HG03378 (cell line): ENCODE measurements at regions not wholly inside any gene's neighbourhood (a gene's known extent, or its start where the extent isn't known, plus 50 kb on each side); places are given as distances from the start of the nearest gene placed in this dataset.

Experiments used
- ATAC-seq: cut with Tn5 transposase; IDR thresholded peaks from one replicate; pipeline ENCODE4 v1.9.1; 2021; ENCODE audit warnings: mild to moderate bottlenecking, moderate library complexity; ENCODE audit not compliant: unreplicated experiment

- no peak for ATAC-seq
Observed at GRCh38 chr3:69579306-69580041, 159.8 kb upstream of the MITF start.

DNA sequence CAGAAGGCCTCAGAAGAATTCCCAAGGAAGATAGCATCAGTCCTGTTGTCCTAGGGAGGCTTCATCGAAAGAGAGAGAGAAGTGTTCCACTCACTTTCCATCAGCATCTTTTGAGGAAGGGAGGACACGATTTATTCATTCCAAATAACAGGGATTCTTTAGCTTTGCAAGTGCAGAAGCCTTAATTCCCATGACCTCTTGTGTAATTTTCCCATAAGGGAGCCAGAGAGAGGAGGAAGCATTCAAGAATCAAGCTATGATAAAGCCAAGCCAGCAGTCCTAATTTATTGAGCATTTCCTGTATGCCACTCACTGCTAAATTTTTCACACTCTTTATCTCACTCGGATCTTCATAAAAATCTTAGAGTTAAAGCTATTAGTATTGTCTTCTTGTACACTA is 169.7 kb upstream of the MITF start:
- ATAC-seq: no peak

DNA sequence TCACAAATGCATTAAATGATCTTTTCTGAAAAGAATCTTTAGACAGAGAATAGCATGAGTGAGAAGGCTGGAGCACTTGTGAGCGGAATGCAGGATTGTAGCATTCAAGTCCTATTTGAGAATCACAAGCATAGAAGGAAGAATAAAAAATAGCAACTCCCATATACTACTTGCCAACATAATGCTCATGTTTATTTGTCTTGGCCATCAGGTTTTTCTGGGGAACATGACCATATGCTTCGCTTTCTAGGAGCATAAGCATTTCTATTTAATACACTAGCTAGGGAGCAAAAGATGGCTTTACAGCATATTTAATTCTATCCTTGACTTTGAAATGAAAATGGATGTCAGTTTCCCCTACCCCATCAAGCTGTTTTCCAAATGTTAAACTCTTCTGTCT is 170.3 kb upstream of the MITF start:
- no peak for ATAC-seq

GRCh38 chr3:69568458-69568857 is 170.8 kb upstream of the MITF start:
- no peak for ATAC-seq

- ATAC-seq: no peak
Observed at GRCh38 chr3:69567710-69568052, 171.6 kb upstream of the MITF start.

DNA sequence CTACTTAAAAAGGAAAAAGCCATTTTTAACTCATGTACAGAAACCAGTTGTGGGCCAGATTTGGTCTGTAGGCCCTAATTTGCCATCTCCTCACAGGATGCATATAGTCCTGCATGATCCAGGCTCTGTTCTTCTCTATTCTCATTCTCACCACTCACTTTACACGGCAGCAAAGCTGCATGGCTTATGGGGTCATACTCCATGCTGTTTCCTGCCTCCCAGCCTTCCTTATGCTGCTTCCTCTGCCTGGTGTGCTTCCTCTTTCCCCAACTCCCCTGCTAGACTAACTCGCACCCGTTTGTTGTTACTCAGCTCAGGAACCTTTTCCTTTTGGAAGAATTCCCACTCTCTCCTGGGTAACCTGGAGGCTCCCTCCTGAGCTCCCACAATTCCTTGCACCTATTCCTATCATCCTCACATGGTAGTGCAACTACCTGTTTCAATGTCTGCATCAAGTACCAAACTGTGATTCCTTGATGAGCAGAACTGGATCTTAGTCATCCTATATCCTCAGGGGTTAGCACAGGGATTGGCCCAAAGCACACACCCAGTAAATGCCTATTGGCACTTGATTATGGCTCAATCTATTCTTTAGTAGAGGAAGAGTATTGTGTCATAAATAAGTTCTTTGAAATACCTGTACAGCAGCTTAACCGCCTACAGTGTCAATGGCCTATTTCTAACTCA is 172.1 kb upstream of the MITF start:
- no peak for ATAC-seq

- ATAC-seq: no peak
Observed at GRCh38 chr3:69566275-69566674, 173.0 kb upstream of the MITF start.

GRCh38 chr3:69565316-69565715 is 173.9 kb upstream of the MITF start:
- no peak for ATAC-seq

GRCh38 chr3:69563981-69564380 is 175.3 kb upstream of the MITF start:
- ATAC-seq: no peak

GRCh38 chr3:69563151-69563550 is 176.1 kb upstream of the MITF start:
- ATAC-seq: no peak

DNA sequence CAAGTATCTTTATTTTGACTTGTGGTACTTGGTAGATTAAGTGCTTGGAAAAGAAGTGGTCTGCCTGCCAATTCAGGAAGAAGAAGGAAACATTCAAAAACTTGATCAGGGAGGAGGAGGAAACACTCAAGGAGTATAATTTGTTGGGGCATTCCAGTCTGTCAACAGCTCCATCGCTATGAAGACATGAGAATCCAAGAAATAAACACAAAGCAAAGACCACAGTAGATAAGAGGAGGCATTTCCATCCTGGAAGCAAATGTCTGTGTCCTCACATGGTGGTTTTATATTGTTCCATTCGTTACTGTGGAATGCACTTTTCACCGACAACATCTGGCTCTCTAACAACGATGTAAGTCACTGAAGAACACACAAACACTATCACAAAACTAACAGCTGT is 176.1 kb upstream of the FRMD4B start:
- ATAC-seq: no peak

- no peak for ATAC-seq
Observed at GRCh38 chr3:69560818-69561217, 174.9 kb upstream of the FRMD4B start.

DNA sequence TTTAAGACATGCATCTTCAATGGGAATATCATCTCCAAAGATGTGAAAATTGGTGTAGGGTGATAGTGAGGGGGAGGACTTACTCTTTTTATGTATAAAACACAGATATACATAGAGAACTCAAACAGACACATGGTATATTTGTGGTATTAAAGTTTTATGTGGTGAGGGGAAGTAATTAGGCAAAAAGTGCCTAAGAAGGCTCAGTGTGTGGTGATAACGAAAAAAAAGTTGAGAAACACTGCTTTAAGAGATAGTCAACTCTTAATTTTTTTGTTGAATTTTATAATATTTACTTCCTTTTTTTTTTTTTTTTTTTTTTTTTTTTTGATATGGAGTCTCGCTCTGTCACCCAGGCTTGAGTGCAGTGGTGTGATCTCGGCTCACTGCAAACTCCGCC is 174.2 kb upstream of the FRMD4B start:
- no peak for ATAC-seq

- ATAC-seq: no peak
Observed at GRCh38 chr3:69558912-69559311, 173.0 kb upstream of the FRMD4B start.

GRCh38 chr3:69554576-69554975 is 168.7 kb upstream of the FRMD4B start:
- no peak for ATAC-seq

- no peak for ATAC-seq
Observed at GRCh38 chr3:69553888-69554287, 168.0 kb upstream of the FRMD4B start.

DNA sequence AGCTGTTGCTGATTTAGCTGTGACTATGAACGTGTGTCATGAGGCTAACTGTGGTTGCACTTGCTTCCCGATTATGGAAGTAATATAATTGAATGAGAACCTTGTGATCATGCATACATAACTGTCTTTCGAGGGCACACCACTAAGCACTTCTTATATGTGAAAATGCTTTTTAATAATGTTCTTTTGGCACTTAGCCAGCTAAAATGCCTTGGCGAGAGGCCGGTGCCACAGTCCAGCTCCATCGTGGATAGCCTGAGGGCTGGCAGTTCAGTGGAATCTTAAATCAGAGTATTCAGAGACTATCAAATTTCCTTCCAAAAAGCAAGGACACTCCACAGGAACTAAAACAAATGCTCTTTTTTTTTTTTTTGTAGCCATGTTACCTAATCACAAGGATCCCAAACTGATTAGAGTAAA is 161.6 kb upstream of the FRMD4B start:
- no peak for ATAC-seq

DNA sequence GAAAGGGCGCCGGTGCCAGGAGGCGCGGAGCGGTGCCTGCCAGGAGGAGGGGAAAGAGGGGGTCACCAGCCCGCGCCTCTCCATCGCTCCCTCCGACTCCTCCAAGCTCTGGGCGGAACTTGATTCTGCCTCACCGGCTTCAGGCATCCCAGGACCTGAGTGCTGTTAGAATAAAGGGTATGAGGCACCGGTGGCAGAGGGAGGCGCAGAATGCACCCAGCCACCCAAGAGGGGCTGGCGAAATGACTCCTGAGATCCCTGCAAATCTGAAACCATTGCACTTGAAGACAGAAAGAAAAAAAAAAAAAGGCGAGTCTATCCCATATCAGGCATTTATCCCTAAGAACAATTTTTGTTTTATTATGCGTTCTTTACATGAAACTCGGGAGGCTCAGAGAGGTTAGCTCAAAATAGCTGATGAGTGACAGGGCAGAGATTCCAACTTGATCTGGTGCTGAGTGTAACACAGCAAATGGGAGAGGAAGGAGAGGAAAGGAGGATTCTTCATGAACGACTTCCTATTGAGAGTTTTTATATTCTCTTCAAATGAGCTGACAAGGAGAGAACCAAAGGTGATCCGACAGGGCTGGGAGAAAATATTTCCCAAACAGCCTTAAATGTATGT is 157.0 kb upstream of the FRMD4B start:
- ATAC-seq: no peak

GRCh38 chr3:69542089-69542804 is 156.4 kb upstream of the FRMD4B start:
- ATAC-seq: no peak

DNA sequence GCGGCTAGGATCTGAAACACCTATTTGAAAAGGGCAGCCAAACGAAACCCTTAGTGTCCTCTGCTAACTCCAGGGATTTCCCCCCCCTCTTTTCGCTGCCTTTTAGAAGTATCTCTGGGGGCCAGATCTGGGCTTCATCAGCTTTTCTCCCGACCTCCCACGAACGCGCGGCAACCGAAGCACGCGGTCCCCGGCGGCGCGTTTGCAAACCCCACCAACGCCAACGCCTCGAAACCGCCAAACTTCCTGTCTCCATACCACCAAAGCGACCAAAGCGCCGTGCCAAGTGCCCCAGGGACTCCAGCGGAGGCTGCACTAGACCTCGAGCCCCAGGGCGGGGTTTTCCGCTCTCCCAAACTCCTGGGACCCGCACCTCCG is 155.8 kb upstream of the FRMD4B start:
- no peak for ATAC-seq

- no peak for ATAC-seq
Observed at GRCh38 chr3:69540706-69541581, 155.1 kb upstream of the FRMD4B start.
